ENCODE measurements at regions not wholly inside any gene's neighbourhood (a gene's known extent, or its start where the extent isn't known, plus 50 kb on each side); places are given as distances from the start of the nearest gene placed in this dataset.
"Not testable (repeated sequence)": the region's sequence is repeated elsewhere in the genome, so short reads cannot be mapped to it uniquely, and the experiment has no call there.

DNA sequence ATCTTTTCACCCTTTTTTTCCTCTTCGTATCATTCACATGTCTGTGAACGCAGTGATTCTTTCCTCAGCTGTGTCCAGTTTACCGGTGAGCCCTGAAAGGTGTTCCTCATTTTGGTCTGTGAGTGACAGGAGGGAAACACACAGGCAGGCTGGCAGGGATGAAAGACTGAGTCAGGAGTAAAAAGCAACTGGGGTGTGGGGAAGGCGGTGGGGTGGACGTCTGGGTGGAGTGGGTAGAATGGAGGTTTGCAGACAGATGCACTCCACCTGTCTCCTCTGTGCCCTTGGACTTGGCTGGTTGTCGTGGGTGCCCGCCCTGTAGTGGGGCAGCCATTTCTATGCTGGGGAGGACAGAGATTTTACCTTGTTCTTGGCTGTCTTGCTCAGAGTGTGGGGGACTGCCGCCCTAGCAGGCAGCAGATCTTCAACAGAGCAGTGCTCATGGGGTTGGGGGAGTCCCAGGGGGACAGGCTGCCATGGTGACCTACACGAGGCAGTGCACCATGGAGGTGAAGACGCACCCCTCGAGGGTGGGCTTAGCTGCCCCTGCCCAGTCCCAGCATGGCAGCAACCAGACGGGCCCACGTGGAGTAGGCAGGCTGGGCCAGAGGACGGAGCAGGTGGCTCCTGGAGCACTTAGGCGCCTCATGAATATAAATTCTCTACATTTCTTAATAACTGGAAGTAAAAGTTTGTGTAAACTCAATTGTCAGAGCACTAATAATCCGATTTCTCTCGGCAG is 603.7 kb downstream of the TBC1D22A start:
- no peak for DNase-seq
- no peak overlapping the region for H3K4me3 Mint-ChIP-seq
- no peaks in the 10 kb centered on the region for H3K36me3 Mint-ChIP-seq (ENCODE audit: low read depth)
- H3K4me1 Mint-ChIP-seq (ENCODE audit: low read depth), result no peaks in the 10 kb centered on the region
- peaks cover 7% of the 10 kb centered on the region for H3K9me3 Mint-ChIP-seq
- no peak overlapping the region for H3K27ac Mint-ChIP-seq
- peaks cover 12% of the 10 kb centered on the region for H3K27me3 Mint-ChIP-seq

DNA sequence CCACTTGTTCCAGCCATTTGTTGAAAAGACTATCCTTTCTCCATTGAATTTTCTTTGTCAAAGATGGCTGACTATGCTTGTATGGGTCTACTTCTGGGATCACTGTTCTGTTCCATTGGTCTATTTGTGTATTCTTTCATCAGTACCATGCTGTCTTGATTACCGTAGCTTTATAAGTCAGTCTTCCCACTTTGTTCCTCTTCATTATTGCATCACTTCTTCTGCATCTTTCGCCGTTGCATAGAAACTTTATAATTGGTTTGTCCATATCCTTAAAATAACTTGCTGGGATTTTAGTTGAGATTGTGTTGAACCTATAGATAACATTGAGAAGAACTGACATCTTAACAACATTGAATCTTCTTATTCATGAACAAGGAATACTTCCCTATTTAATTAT is 598.8 kb downstream of the TBC1D22A start:
- no peak overlapping the region for H3K4me3 Mint-ChIP-seq
- no peak for DNase-seq
- H3K36me3 Mint-ChIP-seq (ENCODE audit: low read depth), result no peaks in the 10 kb centered on the region
- H3K9me3 Mint-ChIP-seq, result peaks cover 7% of the 10 kb centered on the region
- H3K27ac Mint-ChIP-seq, result no peak overlapping the region
- H3K4me1 Mint-ChIP-seq (ENCODE audit: low read depth), result no peaks in the 10 kb centered on the region
- peaks cover 4% of the 10 kb centered on the region for H3K27me3 Mint-ChIP-seq

GRCh38 chr22:47357493-47357892 is 595.0 kb downstream of the TBC1D22A start:
- Mint-ChIP-seq H3K4me1 (ENCODE audit: low read depth) (no peaks in the 10 kb centered on the region), H3K4me3 (no peak overlapping the region), H3K9me3 (no peaks in the 10 kb centered on the region), H3K27ac (no peak overlapping the region), H3K27me3 (peaks cover 4% of the 10 kb centered on the region), H3K36me3 (ENCODE audit: low read depth) (no peaks in the 10 kb centered on the region)
- DNase-seq, result no peak

DNA sequence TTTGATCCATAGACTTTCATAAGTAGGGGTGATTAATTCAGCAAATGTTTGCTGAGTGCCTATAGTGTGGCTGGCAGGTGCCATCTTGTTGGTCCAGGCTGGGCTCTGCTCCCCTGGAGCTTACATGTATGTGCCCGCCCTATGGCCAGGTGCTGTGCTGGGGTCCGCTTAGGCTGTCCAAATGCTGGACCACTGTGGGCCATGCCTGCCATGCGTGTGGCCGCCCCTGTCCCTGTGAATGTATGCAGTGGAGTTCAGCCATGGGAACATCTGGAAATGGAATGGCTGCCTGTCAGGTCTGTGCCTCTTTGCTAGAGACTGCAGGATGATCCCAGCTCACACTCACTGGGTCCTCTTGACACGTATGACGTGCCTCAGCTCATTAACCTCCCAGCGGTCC is 594.6 kb downstream of the TBC1D22A start:
- no peak for DNase-seq
- Mint-ChIP-seq H3K4me1 (ENCODE audit: low read depth) (no peaks in the 10 kb centered on the region), H3K27ac (no peak overlapping the region), H3K4me3 (no peak overlapping the region), H3K9me3 (no peaks in the 10 kb centered on the region), H3K27me3 (peaks cover 4% of the 10 kb centered on the region), H3K36me3 (ENCODE audit: low read depth) (no peaks in the 10 kb centered on the region)

DNA sequence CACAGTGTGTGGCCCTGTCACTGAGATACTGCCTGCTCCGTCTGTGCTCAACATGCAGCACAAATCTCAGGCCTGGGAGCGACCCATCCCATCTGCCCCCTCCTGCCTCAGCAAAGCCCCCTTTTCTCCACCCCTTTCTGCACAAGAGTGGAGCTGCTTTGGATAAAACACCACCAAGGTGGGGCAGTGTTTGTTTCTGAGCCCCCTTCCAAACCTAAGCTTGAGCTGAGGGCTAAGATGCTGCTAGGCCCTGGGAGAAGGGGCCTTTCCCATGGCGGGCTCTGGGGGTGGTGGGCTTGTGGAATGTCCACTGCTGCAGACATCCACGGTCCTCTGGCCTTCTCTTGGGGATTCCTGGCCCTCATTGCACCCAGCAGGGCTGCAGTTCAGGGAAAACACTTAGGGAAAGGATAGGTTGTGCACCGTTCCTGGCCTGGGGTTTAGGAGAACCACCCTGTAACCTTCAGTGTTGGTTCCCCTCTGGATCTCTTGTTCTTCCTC is 594.1 kb downstream of the TBC1D22A start:
- Mint-ChIP-seq H3K27ac (no peak overlapping the region), H3K9me3 (no peaks in the 10 kb centered on the region), H3K27me3 (peaks cover 4% of the 10 kb centered on the region), H3K36me3 (ENCODE audit: low read depth) (no peaks in the 10 kb centered on the region), H3K4me1 (ENCODE audit: low read depth) (no peaks in the 10 kb centered on the region), H3K4me3 (no peak overlapping the region)
- no peak for DNase-seq

DNA sequence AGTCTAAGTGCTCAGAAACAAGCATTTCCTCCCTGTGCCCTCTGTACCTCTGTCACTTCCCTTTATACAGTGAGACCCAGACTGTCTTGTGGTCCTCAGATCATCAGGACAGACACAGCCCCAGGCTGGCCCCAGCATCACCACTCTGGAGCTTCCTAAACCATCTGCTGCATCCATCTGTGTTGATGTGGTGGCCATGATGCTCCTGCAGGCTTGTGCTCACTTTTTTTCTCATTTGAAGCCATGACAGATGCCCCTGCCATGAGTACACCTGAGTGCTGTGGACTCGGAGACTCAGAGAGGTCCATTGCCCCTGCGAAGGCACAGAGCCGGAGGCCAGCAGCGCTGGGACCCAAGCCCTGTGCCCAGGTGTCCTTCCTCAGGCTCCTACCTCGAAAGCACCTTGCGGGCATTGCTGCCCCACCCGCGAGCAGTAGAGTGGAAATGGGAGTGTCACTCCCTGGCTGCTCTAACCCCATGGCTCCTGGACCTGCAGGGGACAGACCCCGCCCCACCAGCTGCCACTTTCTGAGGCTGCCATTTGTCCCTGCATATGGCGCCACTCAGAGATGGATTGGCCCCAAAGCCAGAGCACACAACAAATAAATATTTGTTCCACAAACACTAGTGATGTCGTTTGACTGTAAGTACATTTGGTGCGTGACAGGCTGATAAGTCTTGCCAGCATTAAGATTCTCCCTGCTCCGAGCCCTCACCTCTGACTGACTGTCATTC is 593.5 kb downstream of the TBC1D22A start:
- Mint-ChIP-seq H3K27ac (no peak overlapping the region), H3K4me3 (no peak overlapping the region), H3K4me1 (ENCODE audit: low read depth) (no peaks in the 10 kb centered on the region), H3K27me3 (peaks cover 4% of the 10 kb centered on the region), H3K9me3 (no peaks in the 10 kb centered on the region), H3K36me3 (ENCODE audit: low read depth) (no peaks in the 10 kb centered on the region)
- DNase-seq, result no peak

DNA sequence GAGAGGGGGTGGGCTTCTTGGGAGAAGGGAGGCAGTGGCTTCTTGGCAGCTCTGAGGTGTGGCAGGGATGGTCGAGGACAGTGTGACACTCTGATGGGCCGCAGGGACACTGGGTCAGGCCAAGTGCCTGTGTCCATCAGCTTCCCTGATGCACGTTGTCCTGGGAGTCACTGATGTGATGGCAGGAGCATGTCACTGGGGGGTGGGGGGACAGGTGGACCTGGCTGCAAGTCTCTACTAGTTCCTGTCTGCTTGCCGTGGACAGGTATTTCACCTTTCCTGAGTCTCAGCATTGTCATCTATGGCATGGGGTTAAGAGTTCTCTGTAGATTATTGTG is 592.9 kb downstream of the TBC1D22A start:
- H3K27me3 Mint-ChIP-seq, result no peaks in the 10 kb centered on the region
- DNase-seq, result no peak
- no peaks in the 10 kb centered on the region for H3K9me3 Mint-ChIP-seq
- H3K4me1 Mint-ChIP-seq (ENCODE audit: low read depth), result no peaks in the 10 kb centered on the region
- no peaks in the 10 kb centered on the region for H3K36me3 Mint-ChIP-seq (ENCODE audit: low read depth)
- no peak overlapping the region for H3K27ac Mint-ChIP-seq
- H3K4me3 Mint-ChIP-seq, result no peak overlapping the region

DNA sequence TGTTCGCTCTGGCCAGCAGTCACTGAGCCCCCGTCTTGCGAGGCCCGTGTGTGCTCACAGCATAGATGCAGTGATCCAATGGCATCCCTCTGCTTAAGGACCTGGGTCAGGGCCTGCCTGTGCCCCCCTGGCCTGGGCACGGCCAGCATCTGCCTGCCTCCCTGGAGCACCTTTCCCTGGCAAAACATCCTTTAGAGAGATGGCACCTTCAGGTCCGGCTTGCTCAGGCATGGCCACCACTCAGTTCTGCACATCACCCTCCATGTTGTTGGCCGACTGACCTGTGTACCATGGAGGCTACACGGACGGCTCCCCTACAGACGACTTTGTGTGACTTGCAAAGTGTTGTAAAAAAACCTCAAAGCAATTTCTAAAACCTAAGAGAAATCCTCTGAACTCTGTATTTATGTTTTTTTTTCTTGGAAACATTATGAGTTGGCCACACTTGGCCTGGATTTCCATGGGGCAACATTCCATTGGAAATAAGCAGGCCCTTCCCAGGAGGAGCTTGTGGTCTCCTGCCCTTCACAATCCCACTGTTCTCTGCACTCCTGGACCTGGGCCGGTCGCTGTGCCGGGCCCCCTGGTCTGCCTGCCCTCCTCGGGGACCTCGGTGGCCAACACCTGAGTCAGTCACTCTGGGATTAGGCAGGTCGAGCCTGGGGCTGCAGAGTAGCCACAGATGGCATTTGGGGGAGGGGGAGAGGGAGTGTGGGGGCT is 592.4 kb downstream of the TBC1D22A start:
- Mint-ChIP-seq H3K9me3 (no peaks in the 10 kb centered on the region), H3K4me3 (no peak overlapping the region), H3K4me1 (ENCODE audit: low read depth) (no peaks in the 10 kb centered on the region), H3K27ac (no peak overlapping the region), H3K36me3 (ENCODE audit: low read depth) (no peaks in the 10 kb centered on the region), H3K27me3 (no peaks in the 10 kb centered on the region)
- DNase-seq, result no peak

DNA sequence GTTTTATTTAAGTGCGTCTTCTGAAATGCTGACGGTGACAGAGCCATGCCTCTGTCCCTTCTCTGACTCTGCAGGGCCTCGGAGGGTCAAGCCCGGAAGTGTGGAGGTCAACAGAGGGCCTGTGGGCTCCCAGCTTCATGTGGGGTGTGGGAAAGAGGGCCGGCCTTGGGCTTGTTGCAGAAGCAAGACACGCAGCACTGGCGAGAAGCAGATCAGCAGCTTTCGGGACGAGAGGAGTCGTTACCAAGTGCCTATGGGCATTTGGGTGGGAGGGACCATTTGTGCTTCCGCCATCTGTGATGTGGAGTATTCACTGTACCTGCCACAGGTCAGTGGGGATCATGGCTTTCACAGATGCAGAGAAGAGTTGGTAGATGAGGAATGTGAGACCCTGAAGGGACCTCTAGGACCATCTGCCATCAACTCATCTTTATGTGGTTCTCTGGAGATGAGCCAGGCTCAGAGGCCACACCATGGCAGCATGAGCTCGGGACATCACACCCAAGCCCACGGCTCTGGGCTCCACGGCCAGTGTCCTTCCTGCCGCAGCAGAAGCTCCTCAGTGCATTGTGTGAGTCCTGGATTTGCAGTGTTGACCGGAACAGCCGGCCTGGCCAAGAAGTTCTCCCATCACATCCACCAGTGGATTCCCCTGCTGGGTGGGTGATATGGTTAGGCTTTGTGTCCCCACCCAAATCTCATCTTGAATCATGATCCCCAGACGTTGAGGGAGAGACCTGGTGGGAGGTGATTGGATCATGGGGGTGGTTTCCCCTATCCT is 590.7 kb downstream of the TBC1D22A start:
- Mint-ChIP-seq H3K9me3 (no peaks in the 10 kb centered on the region), H3K4me1 (ENCODE audit: low read depth) (no peaks in the 10 kb centered on the region), H3K27me3 (peaks cover 2% of the 10 kb centered on the region), H3K36me3 (ENCODE audit: low read depth) (no peaks in the 10 kb centered on the region), H3K4me3 (no peak overlapping the region), H3K27ac (no peak overlapping the region)
- DNase-seq, result no peak

GRCh38 chr22:47351836-47352579 is 589.6 kb downstream of the TBC1D22A start:
- DNase-seq, result no peak
- Mint-ChIP-seq H3K27me3 (peaks cover 2% of the 10 kb centered on the region), H3K4me1 (ENCODE audit: low read depth) (no peaks in the 10 kb centered on the region), H3K9me3 (no peaks in the 10 kb centered on the region), H3K27ac (no peak overlapping the region), H3K4me3 (no peak overlapping the region), H3K36me3 (ENCODE audit: low read depth) (no peaks in the 10 kb centered on the region)

DNA sequence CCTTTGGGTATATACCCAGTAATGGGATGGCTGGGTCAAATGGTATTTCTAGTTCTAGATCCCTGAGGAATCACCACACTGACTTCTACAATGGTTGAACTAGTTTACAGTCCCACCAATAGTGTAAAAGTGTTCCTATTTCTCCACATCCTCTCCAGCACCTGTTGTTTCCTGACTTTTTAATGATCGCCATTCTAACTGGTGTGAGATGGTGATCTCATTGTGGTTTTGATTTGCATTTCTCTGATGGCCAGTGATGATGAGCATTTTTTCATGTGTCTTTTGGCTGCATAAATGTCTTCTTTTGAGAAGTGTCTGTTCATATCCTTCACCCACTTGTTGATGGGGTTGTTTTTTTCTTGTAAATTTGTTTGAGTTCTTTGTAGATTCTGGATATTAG is 583.8 kb downstream of the TBC1D22A start:
- H3K27me3 Mint-ChIP-seq, result peaks cover 18% of the 10 kb centered on the region
- not testable (repeated sequence) for H3K4me3 Mint-ChIP-seq; H3K27ac Mint-ChIP-seq; H3K4me1 Mint-ChIP-seq (ENCODE audit: low read depth); H3K36me3 Mint-ChIP-seq (ENCODE audit: low read depth); H3K9me3 Mint-ChIP-seq; DNase-seq

- no peaks in the 10 kb centered on the region for H3K4me1 Mint-ChIP-seq (ENCODE audit: low read depth)
- no peaks in the 10 kb centered on the region for H3K9me3 Mint-ChIP-seq
- no peak overlapping the region for H3K27ac Mint-ChIP-seq
- peaks cover 22% of the 10 kb centered on the region for H3K27me3 Mint-ChIP-seq
- H3K4me3 Mint-ChIP-seq, result no peak overlapping the region
- no peaks in the 10 kb centered on the region for H3K36me3 Mint-ChIP-seq (ENCODE audit: low read depth)
- DNase-seq, result no peak
Observed at GRCh38 chr22:47345025-47345424, 582.6 kb downstream of the TBC1D22A start.

- H3K4me3 Mint-ChIP-seq, result no peak overlapping the region
- no peak for DNase-seq
- no peak overlapping the region for H3K27ac Mint-ChIP-seq
- no peaks in the 10 kb centered on the region for H3K36me3 Mint-ChIP-seq (ENCODE audit: low read depth)
- peaks cover 22% of the 10 kb centered on the region for H3K27me3 Mint-ChIP-seq
- no peaks in the 10 kb centered on the region for H3K9me3 Mint-ChIP-seq
- H3K4me1 Mint-ChIP-seq (ENCODE audit: low read depth), result no peaks in the 10 kb centered on the region
Observed at GRCh38 chr22:47344414-47344813, 582.0 kb downstream of the TBC1D22A start.

GRCh38 chr22:47343611-47344010 is 581.2 kb downstream of the TBC1D22A start:
- Mint-ChIP-seq H3K27ac (no peak overlapping the region), H3K4me3 (no peak overlapping the region), H3K4me1 (ENCODE audit: low read depth) (no peaks in the 10 kb centered on the region), H3K9me3 (no peaks in the 10 kb centered on the region), H3K27me3 (peaks cover 20% of the 10 kb centered on the region), H3K36me3 (ENCODE audit: low read depth) (no peaks in the 10 kb centered on the region)
- DNase-seq, result no peak

All from activated T-cell treated with anti-CD3 and anti-CD28 coated beads, Interleukin-2, amount 50 U/mL, for 24 hours (primary cell).